ENCODE measurements at regions not wholly inside any gene's neighbourhood (a gene's known extent, or its start where the extent isn't known, plus 50 kb on each side); places are given as distances from the start of the nearest gene placed in this dataset.

GRCh38 chr14:85461432-85462133 is 68.4 kb upstream of the FLRT2 start:
- intact Hi-C loops (cut with micrococcal nuclease) (no loop called here), dilution Hi-C loops (cut with MboI; ENCODE audit: extremely low pct_ligation_motif_present, low sequenced_read_pairs) (no loop called here)
- POLR2A ChIA-PET: no interaction called here
- no peaks in the 10 kb centered on the region for H3K9me3 ChIP-seq (replicated peaks; ENCODE audit: control insufficient read depth, insufficient read depth, low read length)
- H3K4me1 ChIP-seq (ENCODE audit: control insufficient read depth, extremely low read depth, insufficient read depth, low read length): no peaks in the 10 kb centered on the region
- no peaks in the 10 kb centered on the region for H4K20me1 ChIP-seq (replicated peaks; ENCODE audit: control insufficient read depth, extremely low read depth, insufficient read depth, low read length)
- DNase-seq (ENCODE audit: low read depth, low spot score) (peak; percentile 28), FAIRE-seq (no peak)
- no peak overlapping the region for H3K9ac ChIP-seq (replicated peaks; ENCODE audit: extremely low read depth, insufficient read depth, low read length)
- no peaks in the 10 kb centered on the region for H3K9me1 ChIP-seq (replicated peaks; ENCODE audit: control insufficient read depth, extremely low read depth, insufficient read depth, low read length)
- H3K36me3 ChIP-seq (ENCODE audit: control insufficient read depth in 2 of 2, extremely low read depth in 1 of 2, insufficient read depth in 2 of 2, low read length in 2 of 2): no peaks in the 10 kb centered on the region
- H3K27ac ChIP-seq (ENCODE audit: insufficient read depth, low read depth, low read length): no peak overlapping the region
- H2AFZ ChIP-seq (ENCODE audit: low read depth, low read length): no peak overlapping the region
- BruUV-seq (replicated peaks): no TSS peak
- no peaks in the 10 kb centered on the region for H3K79me2 ChIP-seq (ENCODE audit: control insufficient read depth, insufficient read depth, low read length)
- CTCF ChIA-PET: interaction anchor here (1.3 kb wide), 1 partner anchor 10 kb away, joined by 3 read pairs; no protein-coding TSS in a partner anchor
- no peak overlapping the region for H3K4me2 ChIP-seq (ENCODE audit: insufficient read depth, low read length)
- no peak for TF ChIP-seq MYC (IDR thresholded peaks at IDR 0.05; ENCODE audit: low read depth, low read length)
- TF ChIP-seq JUN (IDR thresholded peaks at IDR 0.05; ENCODE audit: borderline replicate concordance, insufficient read depth, insufficient read length, low read depth): no peak
- TF ChIP-seq FOS (IDR thresholded peaks at IDR 0.05; ENCODE audit: borderline replicate concordance, insufficient read depth, low read length): no peak
- no peak for TF ChIP-seq POLR2AphosphoS5 (IDR thresholded peaks at IDR 0.05; ENCODE audit: insufficient read depth, low read depth, low read length)
- no peak for TF ChIP-seq MAX (IDR thresholded peaks at IDR 0.05; ENCODE audit: insufficient read depth, insufficient read length)
- TF ChIP-seq POLR2A (IDR thresholded peaks at IDR 0.05; ENCODE audit: low read depth, low read length): no peak
- TF ChIP-seq CTCF (IDR thresholded peaks at IDR 0.05; ENCODE audit: extremely low read depth in 1 of 2, insufficient read depth in 1 of 2, low read depth in 1 of 2, low read length in 2 of 2): no peak
- TF ChIP-seq GATA2 (IDR thresholded peaks at IDR 0.05; ENCODE audit: insufficient read depth, insufficient read length, low read depth, low read length): no peak
- no peak for TF ChIP-seq EZH2 (IDR thresholded peaks at IDR 0.05; ENCODE audit: borderline replicate concordance, low read depth, low read length, severe bottlenecking)
- no peaks in the 10 kb centered on the region for H3K27me3 ChIP-seq (ENCODE audit: control insufficient read depth in 2 of 2, insufficient read depth in 2 of 2, low read length in 2 of 2)
- H3K4me3 ChIP-seq (replicated peaks in 1 of 3; ENCODE audit: insufficient read depth in 1 of 3, low read depth in 1 of 3, low read length in 3 of 3): no peak overlapping the region
